ENCODE measurements at regions not wholly inside any gene's neighbourhood (a gene's known extent, or its start where the extent isn't known, plus 50 kb on each side); places are given as distances from the start of the nearest gene placed in this dataset.

GRCh38 chr12:34289431-34290380 is 267.4 kb downstream of the ALG10 start:
- no peak for TF ChIP-seq CTCF (IDR thresholded peaks at IDR 0.05; ENCODE audit: extremely low read depth in 1 of 2, insufficient read depth in 1 of 2, low read depth in 1 of 2, low read length in 2 of 2)
- TF ChIP-seq POLR2AphosphoS5 (IDR thresholded peaks at IDR 0.05; ENCODE audit: insufficient read depth, low read depth, low read length): no peak
- TF ChIP-seq POLR2A (IDR thresholded peaks at IDR 0.05; ENCODE audit: low read depth, low read length): no peak
- TF ChIP-seq EZH2 (IDR thresholded peaks at IDR 0.05; ENCODE audit: borderline replicate concordance, low read depth, low read length, severe bottlenecking): no peak
- TF ChIP-seq GATA2 (IDR thresholded peaks at IDR 0.05; ENCODE audit: insufficient read depth, insufficient read length, low read depth, low read length): no peak
- no peak for TF ChIP-seq MAX (IDR thresholded peaks at IDR 0.05; ENCODE audit: insufficient read depth, insufficient read length)
